NCI-H345 treated with DMSO at 0.1 percent for 48 hours (cell line): ENCODE measurements at regions not wholly inside any gene's neighbourhood (a gene's known extent, or its start where the extent isn't known, plus 50 kb on each side); places are given as distances from the start of the nearest gene placed in this dataset.
"Not testable (repeated sequence)": the region's sequence is repeated elsewhere in the genome, so short reads cannot be mapped to it uniquely, and the experiment has no call there.

Experiments
- DNase-seq: peaks from one replicate; lab custom pipeline; 2025; ENCODE audit not compliant: unreplicated experiment; lab: John Stamatoyannopoulos, UW

- no peak for DNase-seq
Observed at GRCh38 chrX:45437186-45437585, 236.5 kb upstream of the DIPK2B start.

GRCh38 chrX:45435481-45435880 is 234.8 kb upstream of the DIPK2B start:
- no peak for DNase-seq

GRCh38 chrX:45434231-45434630 is 233.6 kb upstream of the DIPK2B start:
- no peak for DNase-seq

- DNase-seq = no peak
Observed at GRCh38 chrX:45428831-45429230, 228.2 kb upstream of the DIPK2B start.

GRCh38 chrX:45424326-45424725 is 223.7 kb upstream of the DIPK2B start:
- no peak for DNase-seq

GRCh38 chrX:45422216-45422925 is 221.7 kb upstream of the DIPK2B start:
- DNase-seq = no peak

GRCh38 chrX:45421806-45422205 is 221.1 kb upstream of the DIPK2B start:
- DNase-seq = no peak

GRCh38 chrX:45404206-45404605 is 203.5 kb upstream of the DIPK2B start:
- no peak for DNase-seq

- no peak for DNase-seq
Observed at GRCh38 chrX:45401923-45402322, 201.2 kb upstream of the DIPK2B start.

GRCh38 chrX:45400951-45401725 is 200.5 kb upstream of the DIPK2B start:
- not testable (repeated sequence) for DNase-seq

- no peak for DNase-seq
Observed at GRCh38 chrX:45400027-45400779, 199.5 kb upstream of the DIPK2B start.

GRCh38 chrX:45385757-45386156 is 185.1 kb upstream of the DIPK2B start:
- DNase-seq = no peak

GRCh38 chrX:45381841-45382240 is 181.2 kb upstream of the DIPK2B start:
- no peak for DNase-seq

- no peak for DNase-seq
Observed at GRCh38 chrX:45381366-45381765, 180.7 kb upstream of the DIPK2B start.

GRCh38 chrX:45379236-45379635 is 178.6 kb upstream of the DIPK2B start:
- DNase-seq = no peak

GRCh38 chrX:45372151-45372550 is 171.5 kb upstream of the DIPK2B start:
- no peak for DNase-seq

- DNase-seq = no peak
Observed at GRCh38 chrX:45368705-45369104, 168.0 kb upstream of the DIPK2B start.

GRCh38 chrX:45363596-45363995 is 162.9 kb upstream of the DIPK2B start:
- no peak for DNase-seq

- no peak for DNase-seq
Observed at GRCh38 chrX:45360571-45360970, 159.9 kb upstream of the DIPK2B start.

GRCh38 chrX:45358392-45358791 is 157.7 kb upstream of the DIPK2B start:
- no peak for DNase-seq

GRCh38 chrX:45353456-45353855 is 152.8 kb upstream of the DIPK2B start:
- DNase-seq = no peak

- no peak for DNase-seq
Observed at GRCh38 chrX:45352611-45353010, 151.9 kb upstream of the DIPK2B start.
